ENCODE measurements at regions not wholly inside any gene's neighbourhood (a gene's known extent, or its start where the extent isn't known, plus 50 kb on each side); places are given as distances from the start of the nearest gene placed in this dataset.

DNA sequence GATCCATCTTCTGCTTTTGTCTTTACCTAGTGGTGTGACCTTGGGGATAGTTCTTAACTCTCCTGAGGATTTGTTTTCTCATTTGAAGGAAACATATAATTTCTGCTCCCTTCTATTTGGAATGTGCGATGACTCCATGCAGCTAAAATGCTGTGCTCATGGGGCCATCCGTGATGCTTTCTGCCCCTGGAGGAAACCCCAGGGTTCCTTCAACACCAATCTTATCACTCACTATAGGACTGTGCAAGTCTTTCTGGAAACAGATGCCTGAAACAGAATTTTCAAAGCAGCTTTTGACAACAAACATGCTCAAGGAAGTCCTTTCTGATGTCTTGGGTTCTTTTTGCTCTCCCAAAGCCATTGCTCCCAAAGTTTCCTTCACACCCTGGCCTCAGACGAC is 128.8 kb upstream of the GGTLC1 start:
- Histone ChIP-seq H3K4me1 (peaks cover 0 to 7% (median 0%) of the 10 kb centered on the region in 4 donors), H3K27ac (no peak overlapping the region), H3K4me3 (no peak overlapping the region), H3K27me3 (no peaks in the 10 kb centered on the region), H3K9me3 (no peaks in the 10 kb centered on the region), H3K36me3 (no peaks in the 10 kb centered on the region)
- DNase-seq (ENCODE audit: low spot score in 2 of 2) = no peak
- 57 to 64% methylated on average over 3 of the region's 3 CpGs for WGBS, 2 donors
- TF ChIP-seq POLR2A (IDR thresholded peaks at IDR 0.05) (no peak), CTCF (IDR thresholded peaks at IDR 0.05) (no peak), EP300 (IDR thresholded peaks at IDR 0.05) (no peak)

GRCh38 chr20:24116611-24117010 is 128.0 kb upstream of the GGTLC1 start:
- H3K36me3 ChIP-seq = no peaks in the 10 kb centered on the region
- DNase-seq (ENCODE audit: low spot score in 2 of 2) = no peak
- WGBS, 2 donors = 62 to 65% methylated on average over 4 of the region's 4 CpGs
- no peaks in the 10 kb centered on the region for H3K27me3 ChIP-seq
- H3K27ac ChIP-seq = no peak overlapping the region
- peaks cover 0 to 7% (median 0%) of the 10 kb centered on the region in 4 donors for H3K4me1 ChIP-seq
- H3K4me3 ChIP-seq = no peak overlapping the region
- no peak for TF ChIP-seq CTCF (IDR thresholded peaks at IDR 0.05)
- TF ChIP-seq POLR2A (IDR thresholded peaks at IDR 0.05) = no peak
- TF ChIP-seq EP300 (IDR thresholded peaks at IDR 0.05) = no peak
- no peaks in the 10 kb centered on the region for H3K9me3 ChIP-seq

DNA sequence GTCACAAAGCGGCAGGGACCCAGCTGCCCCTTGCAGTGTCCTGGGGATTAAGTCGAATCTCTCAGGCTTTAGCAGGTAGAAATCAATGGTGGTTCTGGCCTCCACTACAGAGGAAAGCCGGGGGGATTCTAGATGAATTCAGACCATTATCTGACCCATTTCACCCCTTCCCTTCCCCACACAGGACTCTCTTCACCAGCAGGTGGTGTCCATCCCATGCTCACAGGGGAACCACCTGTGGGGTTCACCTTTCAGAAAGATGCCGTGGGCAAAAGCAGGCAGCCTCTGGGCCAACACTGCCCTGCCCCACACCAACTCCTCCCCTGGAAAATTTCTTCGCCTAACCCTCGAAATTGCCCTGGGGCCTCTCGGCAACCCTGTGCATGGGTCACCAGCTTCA is 123.8 kb upstream of the GGTLC1 start:
- TF ChIP-seq CTCF (IDR thresholded peaks at IDR 0.05) (no peak), EP300 (IDR thresholded peaks at IDR 0.05) (no peak), POLR2A (IDR thresholded peaks at IDR 0.05) (no peak)
- Histone ChIP-seq H3K27ac (no peak overlapping the region), H3K4me1 (no peaks in the 10 kb centered on the region), H3K36me3 (no peaks in the 10 kb centered on the region), H3K9me3 (no peaks in the 10 kb centered on the region), H3K27me3 (no peaks in the 10 kb centered on the region), H3K4me3 (no peak overlapping the region)
- DNase-seq (ENCODE audit: low spot score in 2 of 2) = no peak
- 90 to 94% methylated on average over 7 of the region's 7 CpGs for WGBS, 2 donors

GRCh38 chr20:24111858-24112257 is 123.3 kb upstream of the GGTLC1 start:
- DNase-seq (ENCODE audit: low spot score in 2 of 2) = no peak
- WGBS, 2 donors = 67 to 74% methylated on average over 2 to 5 of the region's 5 CpGs
- Histone ChIP-seq H3K4me3 (no peak overlapping the region), H3K27ac (no peak overlapping the region), H3K36me3 (no peaks in the 10 kb centered on the region), H3K9me3 (no peaks in the 10 kb centered on the region), H3K27me3 (no peaks in the 10 kb centered on the region), H3K4me1 (no peaks in the 10 kb centered on the region)
- TF ChIP-seq POLR2A (IDR thresholded peaks at IDR 0.05) (no peak), EP300 (IDR thresholded peaks at IDR 0.05) (no peak), CTCF (IDR thresholded peaks at IDR 0.05) (no peak)

DNA sequence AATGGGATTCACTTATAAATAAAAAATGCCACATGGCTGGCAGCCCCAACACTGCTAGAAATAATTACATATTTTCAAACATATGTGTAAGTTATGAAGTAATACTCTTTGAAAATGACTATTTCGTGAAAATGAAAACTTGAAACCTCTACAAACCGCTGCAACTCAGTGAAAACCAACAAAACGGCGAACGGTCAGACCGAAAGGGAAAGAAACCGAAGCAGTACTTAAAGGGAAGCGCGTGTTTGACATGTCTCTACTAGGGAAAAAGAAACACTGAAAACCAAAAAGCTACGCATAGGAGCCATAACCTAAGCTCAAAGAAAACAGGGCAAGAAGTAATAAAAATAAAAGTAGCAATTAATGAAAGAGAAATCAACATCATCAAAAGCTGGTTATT is 121.0 kb upstream of the GGTLC1 start:
- Histone ChIP-seq H3K9me3 (no peaks in the 10 kb centered on the region), H3K36me3 (no peaks in the 10 kb centered on the region), H3K4me3 (no peak overlapping the region), H3K27me3 (no peaks in the 10 kb centered on the region), H3K27ac (no peak overlapping the region), H3K4me1 (no peaks in the 10 kb centered on the region)
- TF ChIP-seq POLR2A (IDR thresholded peaks at IDR 0.05) = no peak
- TF ChIP-seq EP300 (IDR thresholded peaks at IDR 0.05) = no peak
- no peak for TF ChIP-seq CTCF (IDR thresholded peaks at IDR 0.05)
- 92% methylated on average over 10 of the region's 10 CpGs for WGBS, 2 donors
- no peak for DNase-seq (ENCODE audit: low spot score in 2 of 2)

Measured in tibial nerve (tissue), 4 donors.